NCI-H510A (cell line): ENCODE measurements at regions not wholly inside any gene's neighbourhood (a gene's known extent, or its start where the extent isn't known, plus 50 kb on each side); places are given as distances from the start of the nearest gene placed in this dataset.
"Not testable (repeated sequence)": the region's sequence is repeated elsewhere in the genome, so short reads cannot be mapped to it uniquely, and the experiment has no call there.

Source experiments
- DNase-seq: peaks from one replicate; lab custom pipeline; 2025; lab: John Stamatoyannopoulos, UW

- peak; percentile 13 for DNase-seq
Measured at GRCh38 chr5:102666164-102666946, 88.8 kb upstream of the PAM start.

GRCh38 chr5:102668220-102668932, 86.7 kb upstream of the PAM start:
- DNase-seq: peak; percentile 65

- DNase-seq: peak; percentile 17
Measured at GRCh38 chr5:102670224-102670836, 84.8 kb upstream of the PAM start.

GRCh38 chr5:102671033-102671734, 83.9 kb upstream of the PAM start:
- not testable (repeated sequence) for DNase-seq

DNA sequence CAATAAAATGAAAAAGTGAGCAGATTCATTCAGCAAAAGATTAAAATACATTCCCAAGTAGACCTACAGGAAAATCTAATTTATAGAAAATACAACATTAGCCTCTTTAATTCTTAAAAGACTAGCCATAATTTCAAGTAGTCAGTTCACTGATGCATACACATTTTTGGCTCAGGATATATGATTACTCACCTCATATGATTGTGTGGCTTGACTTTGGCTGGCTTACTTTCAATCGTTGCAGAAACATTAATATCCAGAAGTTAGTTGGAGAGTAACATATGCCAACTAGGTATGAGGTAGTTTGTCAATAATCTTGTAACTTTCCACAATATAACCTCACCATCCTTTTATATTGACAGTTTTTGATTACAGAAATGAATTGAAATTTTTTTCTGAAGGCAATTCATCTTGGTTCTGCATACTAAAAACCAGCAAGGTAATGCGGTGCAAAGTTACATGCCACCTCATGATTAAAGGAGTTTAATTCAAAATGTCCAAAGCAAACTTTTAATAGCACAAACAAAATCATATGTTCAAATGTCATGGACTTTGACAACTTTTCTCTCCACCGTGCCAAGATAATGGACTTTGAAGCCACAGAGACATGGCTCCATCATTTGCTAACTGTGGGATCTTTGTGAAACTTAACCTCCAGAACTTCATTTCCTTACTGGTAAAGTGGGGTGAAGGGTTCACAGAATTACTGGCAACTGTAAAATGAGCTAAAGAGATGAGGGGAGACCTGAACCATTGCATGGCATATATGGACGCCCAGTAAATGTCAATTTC, 76.6 kb upstream of the PAM start:
- DNase-seq: no peak

DNA sequence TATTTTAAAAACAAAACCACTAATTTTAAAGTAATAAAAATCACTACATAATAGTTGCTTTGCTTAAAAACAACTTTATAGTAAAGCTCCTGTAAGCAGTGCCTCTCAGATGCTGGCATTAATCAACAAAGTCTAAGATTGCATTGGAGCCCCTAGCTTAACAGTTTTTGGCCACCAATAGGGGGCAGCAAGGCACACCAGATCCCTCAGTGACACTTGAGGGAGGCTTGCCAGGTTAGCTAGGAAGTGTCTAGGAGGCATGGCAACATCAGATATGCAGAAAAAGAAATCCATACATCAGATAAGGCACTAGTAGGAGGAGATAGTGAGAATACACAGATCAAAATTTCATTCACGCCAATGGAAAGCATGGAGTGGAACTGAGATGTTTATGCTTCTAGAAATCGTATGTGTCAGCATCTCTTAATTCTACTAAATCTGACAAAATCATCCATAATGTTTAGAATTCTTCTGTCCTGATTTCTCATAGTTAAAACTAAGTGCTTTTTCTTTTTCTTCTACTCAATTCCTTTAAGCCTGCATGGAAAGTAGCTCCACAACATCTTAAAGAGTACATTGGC, 73.6 kb upstream of the PAM start:
- DNase-seq: peak; percentile 48

DNA sequence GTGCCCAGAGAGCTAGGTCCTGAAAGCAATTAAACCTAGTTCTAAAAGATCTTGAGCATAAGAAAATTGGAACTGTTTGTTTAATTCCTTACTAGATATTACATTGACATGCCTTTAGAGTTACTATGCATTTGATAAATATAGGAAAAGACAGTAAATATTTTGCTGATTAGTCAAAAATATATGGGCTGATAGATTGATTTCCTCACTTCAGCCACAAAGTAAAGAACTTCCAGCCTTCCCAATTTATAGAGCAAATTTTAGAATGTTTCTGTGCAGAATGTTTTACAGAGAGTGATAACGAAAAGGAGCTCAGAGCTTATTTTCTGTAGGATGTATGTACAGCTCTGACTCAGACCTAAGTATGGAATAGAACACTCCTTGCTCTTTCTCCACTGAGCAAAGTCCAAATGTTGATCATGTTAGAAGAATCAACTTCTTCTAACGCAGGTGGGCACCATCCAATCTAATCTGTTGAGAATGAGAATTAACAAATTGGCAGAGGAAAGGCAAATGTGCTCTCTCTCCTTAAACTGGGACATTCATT, 72.9 kb upstream of the PAM start:
- DNase-seq: no peak

DNA sequence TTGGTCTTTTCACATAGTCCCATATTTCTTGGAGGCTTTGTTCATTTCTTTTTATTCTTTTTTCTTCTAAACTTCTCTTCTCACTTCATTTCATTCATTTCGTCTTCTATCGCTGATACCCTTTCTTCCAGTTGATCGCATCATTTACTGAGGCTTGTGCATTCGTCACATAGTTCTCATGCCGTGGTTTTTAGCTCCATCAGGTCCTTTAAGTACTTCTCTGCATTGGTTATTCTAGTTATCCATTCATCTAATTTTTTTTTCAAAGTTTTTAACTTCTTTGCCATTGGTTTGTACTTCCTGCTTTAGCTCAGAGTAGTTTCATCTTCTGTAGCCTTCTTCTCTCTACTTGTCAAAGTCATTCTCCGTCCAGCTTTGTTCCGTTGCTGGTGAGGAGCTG, 67.0 kb upstream of the PAM start:
- not testable (repeated sequence) for DNase-seq

DNA sequence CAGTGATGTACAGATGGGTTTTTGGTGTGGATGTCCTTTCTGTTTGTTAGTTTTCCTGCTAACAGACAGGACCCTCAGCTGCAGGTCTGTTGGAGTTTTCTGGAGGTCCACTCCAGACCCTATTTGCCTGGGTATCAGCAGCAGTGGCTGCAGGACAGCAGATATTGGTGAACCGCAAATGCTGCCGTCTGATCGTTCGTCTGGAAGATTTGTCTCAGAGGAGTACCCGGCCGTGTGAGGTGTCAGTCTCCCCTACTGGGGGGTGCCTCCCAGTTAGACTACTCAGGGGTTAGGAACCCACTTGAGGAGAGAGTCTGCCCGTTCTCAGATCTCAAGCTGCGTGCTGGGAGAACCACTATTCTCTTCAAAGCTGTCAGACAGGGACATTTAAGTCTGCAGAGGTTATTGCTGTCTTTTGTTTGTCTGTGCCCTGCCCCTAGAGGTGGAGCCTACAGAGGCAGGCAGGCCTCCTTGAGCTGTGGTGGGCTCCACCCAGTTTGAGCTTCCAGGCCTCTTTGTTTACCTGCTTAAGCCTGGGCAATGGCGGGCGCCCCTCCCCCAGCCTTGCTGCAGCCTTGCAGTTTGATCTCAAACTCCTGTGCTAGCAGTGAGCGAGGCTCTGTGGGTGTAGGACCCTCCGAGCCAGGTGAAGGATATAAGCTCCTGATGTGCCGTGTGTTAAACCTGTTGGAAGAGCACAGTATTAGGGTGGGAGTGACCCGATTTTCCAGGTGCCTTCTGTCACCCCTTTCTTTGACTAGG, 66.3 kb upstream of the PAM start:
- DNase-seq: not testable (repeated sequence)

- no peak for DNase-seq
Measured at GRCh38 chr5:102690910-102691309, 64.2 kb upstream of the PAM start.

GRCh38 chr5:102691434-102691833, 63.7 kb upstream of the PAM start:
- no peak for DNase-seq

DNA sequence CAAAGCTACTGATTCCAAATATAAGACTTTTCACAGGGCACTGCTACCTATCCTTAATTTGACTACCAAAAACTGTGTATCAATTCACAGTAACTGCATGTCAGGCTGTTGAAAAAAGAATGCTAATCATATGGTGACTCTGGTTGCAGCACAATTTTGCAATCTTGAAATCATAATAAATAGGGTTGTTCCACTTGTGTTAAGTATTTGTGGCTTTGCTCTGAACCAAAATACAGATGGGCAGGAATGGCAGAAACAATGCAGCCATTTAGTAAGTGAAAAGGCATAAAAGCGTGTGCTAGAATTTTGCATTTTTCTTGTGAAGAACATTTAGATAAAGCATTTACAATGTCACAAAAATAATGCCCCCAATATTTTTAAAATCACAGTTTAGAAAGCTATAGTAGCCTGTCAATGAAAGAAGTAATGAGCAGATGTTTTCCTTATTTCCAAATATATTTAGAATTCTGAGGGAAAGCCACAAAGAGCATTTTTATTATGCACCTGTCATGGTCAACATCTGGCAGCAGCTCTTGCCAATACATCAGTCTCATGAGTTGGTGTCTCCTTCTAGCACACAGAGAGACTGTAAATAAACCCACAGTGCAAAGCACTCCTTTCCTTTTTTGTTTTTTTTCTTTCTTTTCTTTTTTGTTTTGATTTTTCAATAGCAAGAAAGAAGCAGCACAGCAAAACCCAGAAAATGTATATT, 54.8 kb upstream of the PAM start:
- DNase-seq: no peak

DNA sequence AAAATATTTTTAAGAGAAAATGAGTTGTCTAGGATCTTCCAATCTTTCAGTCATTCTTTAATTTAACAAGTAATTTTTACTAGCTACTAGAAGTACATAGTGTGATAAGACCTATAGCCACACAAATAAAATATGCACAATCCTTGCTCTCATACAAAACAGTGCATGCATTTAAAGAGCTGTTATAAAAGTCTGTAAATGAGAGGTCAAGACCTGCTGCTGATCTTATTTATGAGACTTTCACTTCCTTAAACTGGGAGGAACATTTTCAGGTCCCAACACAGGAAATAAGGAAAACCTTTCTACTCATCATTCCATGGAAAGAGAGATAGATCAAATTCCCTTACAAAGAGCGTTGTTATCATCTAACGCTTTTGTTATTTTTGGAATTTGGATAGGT, 54.2 kb upstream of the PAM start:
- no peak for DNase-seq

DNA sequence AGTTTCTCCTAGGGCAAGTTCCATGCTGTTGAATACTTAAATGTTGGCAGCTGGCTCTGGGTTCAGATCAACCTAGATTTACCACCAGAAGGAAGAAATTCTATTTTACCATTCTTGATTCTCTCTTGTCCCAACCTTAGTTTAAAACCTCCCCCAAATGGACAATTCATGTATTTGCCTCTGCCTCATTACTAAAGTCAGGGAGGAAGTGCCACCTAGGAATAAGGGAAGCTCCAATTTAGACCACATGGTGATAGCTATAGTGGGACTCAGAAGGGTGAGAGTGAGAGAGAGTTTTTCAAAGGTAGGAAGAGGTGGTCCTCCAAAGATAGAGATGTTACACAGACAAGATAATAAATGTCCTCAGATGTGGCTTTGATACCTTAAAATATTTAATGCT, 53.4 kb upstream of the PAM start:
- no peak for DNase-seq
